PC-9 (cell line): ENCODE measurements at regions not wholly inside any gene's neighbourhood (a gene's known extent, or its start where the extent isn't known, plus 50 kb on each side); places are given as distances from the start of the nearest gene placed in this dataset.

Source experiments
- EZH2 ChIP-seq: fragments of 200-600 bp; sonication (generic); IDR thresholded peaks from 2 replicates; pipeline ENCODE4 v1.8.0; 2017; ENCODE audit warnings: antibody characterized with exemption, low read depth
- TF ChIP-seq, protein P1 (sequence below): fragments of 200-600 bp; sonication (generic); conservative IDR thresholded peaks from 2 replicates; pipeline ENCODE4 v1.6.1; 2017; ENCODE audit warnings: mixed run types, antibody characterized with exemption, mild to moderate bottlenecking, moderate library complexity

DNA sequence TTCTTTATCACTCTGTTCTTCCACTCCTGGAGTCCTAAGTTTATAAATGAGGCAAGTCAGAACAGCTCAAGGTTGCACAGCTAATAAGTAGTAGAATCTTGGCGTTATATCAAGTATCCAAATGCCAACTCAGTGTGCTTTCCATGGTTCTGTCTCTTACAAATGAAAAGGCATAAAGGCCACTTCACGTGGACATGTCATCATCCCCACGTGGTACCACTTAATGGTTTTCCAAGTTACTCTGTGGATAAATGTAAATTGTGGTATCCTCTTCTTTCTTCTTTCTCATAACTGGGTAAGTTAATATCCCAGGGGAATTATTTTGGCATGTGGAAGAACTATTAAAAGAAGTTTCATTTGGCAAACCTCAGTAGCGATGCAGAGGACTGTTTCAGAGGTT, 131.5 kb upstream of the L3MBTL4 start:
- TF ChIP-seq, protein P1, sequence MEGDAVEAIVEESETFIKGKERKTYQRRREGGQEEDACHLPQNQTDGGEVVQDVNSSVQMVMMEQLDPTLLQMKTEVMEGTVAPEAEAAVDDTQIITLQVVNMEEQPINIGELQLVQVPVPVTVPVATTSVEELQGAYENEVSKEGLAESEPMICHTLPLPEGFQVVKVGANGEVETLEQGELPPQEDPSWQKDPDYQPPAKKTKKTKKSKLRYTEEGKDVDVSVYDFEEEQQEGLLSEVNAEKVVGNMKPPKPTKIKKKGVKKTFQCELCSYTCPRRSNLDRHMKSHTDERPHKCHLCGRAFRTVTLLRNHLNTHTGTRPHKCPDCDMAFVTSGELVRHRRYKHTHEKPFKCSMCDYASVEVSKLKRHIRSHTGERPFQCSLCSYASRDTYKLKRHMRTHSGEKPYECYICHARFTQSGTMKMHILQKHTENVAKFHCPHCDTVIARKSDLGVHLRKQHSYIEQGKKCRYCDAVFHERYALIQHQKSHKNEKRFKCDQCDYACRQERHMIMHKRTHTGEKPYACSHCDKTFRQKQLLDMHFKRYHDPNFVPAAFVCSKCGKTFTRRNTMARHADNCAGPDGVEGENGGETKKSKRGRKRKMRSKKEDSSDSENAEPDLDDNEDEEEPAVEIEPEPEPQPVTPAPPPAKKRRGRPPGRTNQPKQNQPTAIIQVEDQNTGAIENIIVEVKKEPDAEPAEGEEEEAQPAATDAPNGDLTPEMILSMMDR, result no peak
- no peak for TF ChIP-seq EZH2
